Endothelial cell of umbilical vein (primary cell): ENCODE measurements at regions not wholly inside any gene's neighbourhood (a gene's known extent, or its start where the extent isn't known, plus 50 kb on each side); places are given as distances from the start of the nearest gene placed in this dataset.

Experiments used
- BruUV-seq: library from RNA; stranded (reverse); fragments of 400-500 nt; replicated peaks from 2 replicates; lab custom pipeline; 2021; lab: Mats Ljungman, UMichigan
- CTCF ChIA-PET: fragments of 300-600, 350-600 bp; sonication (Branson Sonifier 250); formaldehyde crosslinking; loops from one replicate; lab custom pipeline; 2021; ENCODE audit warnings: antibody characterized with exemption, inconsistent platforms; lab: Charles Lee
- POLR2A ChIA-PET: fragments of 300-600, 350-600 bp; sonication (Branson Sonifier 250); formaldehyde crosslinking; loops from one replicate; lab custom pipeline; 2021; ENCODE audit warnings: antibody characterized with exemption, inconsistent platforms; lab: Charles Lee
- DNase-seq: peaks from one replicate; pipeline ENCODE4 v3.0.0-alpha.2; 2011; ENCODE audit warnings: low read depth, low spot score
- FAIRE-seq: peaks from 2 replicates; lab custom pipeline; 2011; peaks lifted over from hg19 to GRCh38; lab: Jason Lieb, UNC
- H2AFZ ChIP-seq: 2 replicates; pipeline ENCODE4 v1.6.0; 2012; ENCODE audit warnings: low read depth, low read length, control low read depth, inconsistent platforms
- H3K27ac ChIP-seq: 2 replicates; pipeline ENCODE4 v1.5.1; 2011; ENCODE audit warnings: low read depth, mild to moderate bottlenecking, control low read depth, low read length, moderate library complexity; ENCODE audit not compliant: insufficient read depth
- H3K27me3 ChIP-seq, 2 experiments: 2 replicates each; pipeline versions ENCODE4 v1.6.0 to v1.6.1; 2011; ENCODE audit warnings: low read length in 2 of 2, mixed read lengths in 1 of 2; ENCODE audit not compliant: control insufficient read depth in 2 of 2, insufficient read depth in 2 of 2
- H3K36me3 ChIP-seq, 2 experiments: 2 replicates in 1 of 2; 3 replicates in 1 of 2; pipeline ENCODE4 v1.5.1; 2011; ENCODE audit warnings: low read length in 2 of 2, mild to moderate bottlenecking in 1 of 2, moderate library complexity in 1 of 2; ENCODE audit not compliant: control insufficient read depth in 2 of 2, insufficient read depth in 2 of 2; ENCODE audit errors: extremely low read depth in 1 of 2
- H3K4me1 ChIP-seq: 3 replicates; pipeline ENCODE4 v1.5.1; 2011; ENCODE audit warnings: mild to moderate bottlenecking, low read length; ENCODE audit not compliant: control insufficient read depth, insufficient read depth; ENCODE audit errors: extremely low read depth
- H3K4me2 ChIP-seq: 2 replicates; pipeline ENCODE4 v1.6.1; 2011; ENCODE audit warnings: low read length, control low read depth, mixed read lengths; ENCODE audit not compliant: insufficient read depth
- H3K4me3 ChIP-seq, 3 experiments: fragments of 200-600 bp in 1 of 3; sonication (generic), shearing (Covaris generic) in 1 of 3; replicated peaks in 1 of 3; 2 replicates each; pipeline ENCODE4 v1.5.1; 2011 to 2016; ENCODE audit warnings: control low read depth in 3 of 3, low read length in 3 of 3, mild to moderate bottlenecking in 2 of 3, inconsistent platforms in 1 of 3, low read depth in 1 of 3, moderate library complexity in 1 of 3; ENCODE audit not compliant: insufficient read depth in 1 of 3
- H3K79me2 ChIP-seq: 2 replicates; pipeline ENCODE4 v1.6.0; 2012; ENCODE audit warnings: low read length, inconsistent platforms; ENCODE audit not compliant: control insufficient read depth, insufficient read depth
- H3K9ac ChIP-seq: replicated peaks from 2 replicates; pipeline ENCODE3; 2011; ENCODE audit warnings: low read length, control low read depth; ENCODE audit not compliant: insufficient read depth; ENCODE audit errors: extremely low read depth
- H3K9me1 ChIP-seq: replicated peaks from 3 replicates; pipeline ENCODE4 v1.6.0; 2011; ENCODE audit warnings: mild to moderate bottlenecking, low read length; ENCODE audit not compliant: control insufficient read depth, insufficient read depth; ENCODE audit errors: extremely low read depth
- H3K9me3 ChIP-seq: replicated peaks from 2 replicates; pipeline ENCODE4 v1.5.1; 2012; ENCODE audit warnings: low read length, inconsistent platforms; ENCODE audit not compliant: control insufficient read depth, insufficient read depth
- H4K20me1 ChIP-seq: replicated peaks from 2 replicates; pipeline ENCODE3; 2011; ENCODE audit warnings: mild to moderate bottlenecking, low read length; ENCODE audit not compliant: control insufficient read depth, insufficient read depth; ENCODE audit errors: extremely low read depth
- CTCF ChIP-seq, 2 donors: IDR thresholded peaks; 1 replicate in 1 of 2; 2 replicates in 1 of 2; pipeline ENCODE4 v1.5.1; 2011; ENCODE audit warnings: low read length in 2 of 2, mild to moderate bottlenecking in 2 of 2, moderate library complexity in 2 of 2, control low read depth in 1 of 2, inconsistent platforms in 1 of 2, low read depth in 1 of 2; ENCODE audit not compliant: insufficient read depth in 1 of 2; ENCODE audit errors: extremely low read depth in 1 of 2
- EZH2 ChIP-seq: IDR thresholded peaks from 2 replicates; pipeline ENCODE4 v1.6.1; 2012; ENCODE audit warnings: borderline replicate concordance, low read depth, mild to moderate bottlenecking, moderate library complexity, low read length, inconsistent platforms; ENCODE audit not compliant: severe bottlenecking
- FOS ChIP-seq: IDR thresholded peaks from 2 replicates; pipeline ENCODE4 v1.6.1; 2011; ENCODE audit warnings: mild to moderate bottlenecking, low read length, moderate library complexity, borderline replicate concordance; ENCODE audit not compliant: insufficient read depth
- GATA2 ChIP-seq: IDR thresholded peaks from 2 replicates; pipeline ENCODE4 v1.7.0; 2011; ENCODE audit warnings: low read depth, mild to moderate bottlenecking, moderate library complexity, mixed read lengths, low read length; ENCODE audit not compliant: insufficient read length, insufficient read depth
- JUN ChIP-seq: IDR thresholded peaks from 2 replicates; pipeline ENCODE4 v1.6.1; 2011; ENCODE audit warnings: borderline replicate concordance, low read depth; ENCODE audit not compliant: insufficient read length, insufficient read depth
- MAX ChIP-seq: IDR thresholded peaks from 2 replicates; pipeline ENCODE4 v1.6.1; 2011; ENCODE audit not compliant: insufficient read depth, insufficient read length
- MYC ChIP-seq: IDR thresholded peaks from one replicate; pipeline ENCODE4 v1.6.1; 2011; ENCODE audit warnings: mild to moderate bottlenecking, low read depth, low read length
- POLR2A ChIP-seq: IDR thresholded peaks from 2 replicates; pipeline ENCODE4 v1.6.1; 2012; ENCODE audit warnings: low read depth, mild to moderate bottlenecking, control low read depth, low read length
- POLR2AphosphoS5 ChIP-seq: IDR thresholded peaks from 2 replicates; pipeline ENCODE4 v1.6.1; 2012; ENCODE audit warnings: low read depth, mild to moderate bottlenecking, control low read depth, low read length, moderate library complexity; ENCODE audit not compliant: insufficient read depth
- dilution Hi-C: fragments of 300-500 bp; cut with MboI; formaldehyde crosslinking; loops from one replicate; pipeline ENCODE4 v1.15.0; 2019; ENCODE audit warnings: low sequenced_read_pairs; ENCODE audit not compliant: extremely low pct_ligation_motif_present
- intact Hi-C: fragments of 100-400 bp; cut with micrococcal nuclease; formaldehyde crosslinking; loops from one replicate; pipeline ENCODE4 v1.10.0; 2022

GRCh38 chr3:151644986-151645385 is 88.7 kb upstream of the AADACL2 start:
- Histone ChIP-seq H4K20me1 (no peaks in the 10 kb centered on the region), H3K9me1 (no peaks in the 10 kb centered on the region), H3K27me3 (no peaks in the 10 kb centered on the region), H3K36me3 (no peaks in the 10 kb centered on the region), H3K79me2 (no peaks in the 10 kb centered on the region), H3K4me2 (no peak overlapping the region), H2AFZ (no peak overlapping the region), H3K4me3 (no peak overlapping the region), H3K9me3 (no peaks in the 10 kb centered on the region), H3K4me1 (no peaks in the 10 kb centered on the region), H3K27ac (no peak overlapping the region), H3K9ac (no peak overlapping the region)
- FAIRE-seq: no peak
- intact Hi-C loops: no loop called here
- POLR2A ChIA-PET: no interaction called here
- TF ChIP-seq POLR2A: no peak
- TF ChIP-seq JUN: no peak
- TF ChIP-seq CTCF (IDR thresholded peaks at IDR 0.05; ENCODE audit: extremely low read depth in 1 of 2, insufficient read depth in 1 of 2, low read depth in 1 of 2, low read length in 2 of 2): no peak
- TF ChIP-seq FOS: no peak
- TF ChIP-seq POLR2AphosphoS5: no peak
- no peak for TF ChIP-seq EZH2
- TF ChIP-seq GATA2: no peak
- no peak for TF ChIP-seq MAX
- TF ChIP-seq MYC: no peak
- CTCF ChIA-PET: no interaction called here
- BruUV-seq: no TSS peak
- dilution Hi-C loops: no loop called here
- no peak for DNase-seq
